GM13976 (cell line): ENCODE measurements at regions not wholly inside any gene's neighbourhood (a gene's known extent, or its start where the extent isn't known, plus 50 kb on each side); places are given as distances from the start of the nearest gene placed in this dataset.

Experiments
- DNase-seq: peaks from one replicate; pipeline ENCODE4 v3.0.0; 2012; ENCODE audit warnings: low spot score
- in situ Hi-C: fragments of 300-500 bp; cut with MboI; formaldehyde crosslinking; loops from one replicate; pipeline ENCODE4 v1.12.0; 2022; ENCODE audit warnings: low sequenced_read_pairs, mixed read lengths, inconsistent platforms; ENCODE audit not compliant: unreplicated experiment
- TF ChIP-seq, protein P1 (sequence below): IDR thresholded peaks from 2 replicates; pipeline ENCODE4 v1.5.1; 2012; ENCODE audit warnings: borderline replicate concordance, mild to moderate bottlenecking; ENCODE audit not compliant: insufficient read depth; ENCODE audit errors: extremely low read depth, missing control alignments, control extremely low read depth

GRCh38 chr5:165642366-165642765 lies 2136.9 kb downstream of the MAT2B start:
- in situ Hi-C loops: no loop called here
- no peak for DNase-seq
- TF ChIP-seq, protein P1, sequence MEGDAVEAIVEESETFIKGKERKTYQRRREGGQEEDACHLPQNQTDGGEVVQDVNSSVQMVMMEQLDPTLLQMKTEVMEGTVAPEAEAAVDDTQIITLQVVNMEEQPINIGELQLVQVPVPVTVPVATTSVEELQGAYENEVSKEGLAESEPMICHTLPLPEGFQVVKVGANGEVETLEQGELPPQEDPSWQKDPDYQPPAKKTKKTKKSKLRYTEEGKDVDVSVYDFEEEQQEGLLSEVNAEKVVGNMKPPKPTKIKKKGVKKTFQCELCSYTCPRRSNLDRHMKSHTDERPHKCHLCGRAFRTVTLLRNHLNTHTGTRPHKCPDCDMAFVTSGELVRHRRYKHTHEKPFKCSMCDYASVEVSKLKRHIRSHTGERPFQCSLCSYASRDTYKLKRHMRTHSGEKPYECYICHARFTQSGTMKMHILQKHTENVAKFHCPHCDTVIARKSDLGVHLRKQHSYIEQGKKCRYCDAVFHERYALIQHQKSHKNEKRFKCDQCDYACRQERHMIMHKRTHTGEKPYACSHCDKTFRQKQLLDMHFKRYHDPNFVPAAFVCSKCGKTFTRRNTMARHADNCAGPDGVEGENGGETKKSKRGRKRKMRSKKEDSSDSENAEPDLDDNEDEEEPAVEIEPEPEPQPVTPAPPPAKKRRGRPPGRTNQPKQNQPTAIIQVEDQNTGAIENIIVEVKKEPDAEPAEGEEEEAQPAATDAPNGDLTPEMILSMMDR: no peak

DNA sequence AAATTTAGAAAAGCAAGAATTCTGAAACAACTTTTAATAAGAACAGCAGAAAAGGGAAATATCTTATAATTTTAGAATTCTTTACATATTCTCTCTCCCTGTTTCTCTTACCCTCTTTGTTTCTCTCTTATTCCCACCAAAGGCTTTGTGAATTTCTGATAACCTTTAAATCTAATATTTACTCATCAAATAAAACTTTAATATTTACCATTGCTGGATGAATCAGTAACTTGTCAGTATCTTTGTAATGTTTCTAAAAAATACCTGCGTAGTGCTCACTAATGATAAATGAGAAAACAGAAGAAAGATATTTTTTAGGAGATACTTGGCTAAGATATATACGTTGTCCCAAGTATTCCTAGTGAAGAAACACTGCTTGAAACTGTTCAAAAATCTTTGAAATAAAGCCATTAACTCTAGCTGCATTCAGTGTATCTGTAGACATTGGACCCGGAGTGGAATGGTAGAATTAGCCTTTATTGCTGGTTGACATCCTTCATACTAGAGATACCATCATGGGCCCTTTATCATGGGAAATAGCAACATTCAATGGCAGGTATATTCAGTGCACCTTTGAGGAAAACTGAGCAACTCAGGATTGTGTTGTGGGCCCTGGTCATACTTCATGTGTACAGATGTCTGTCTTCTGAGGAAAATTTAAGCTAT lies 2160.4 kb downstream of the MAT2B start:
- TF ChIP-seq, protein P1: no peak
- DNase-seq: no peak
- in situ Hi-C loops: no loop called here

DNA sequence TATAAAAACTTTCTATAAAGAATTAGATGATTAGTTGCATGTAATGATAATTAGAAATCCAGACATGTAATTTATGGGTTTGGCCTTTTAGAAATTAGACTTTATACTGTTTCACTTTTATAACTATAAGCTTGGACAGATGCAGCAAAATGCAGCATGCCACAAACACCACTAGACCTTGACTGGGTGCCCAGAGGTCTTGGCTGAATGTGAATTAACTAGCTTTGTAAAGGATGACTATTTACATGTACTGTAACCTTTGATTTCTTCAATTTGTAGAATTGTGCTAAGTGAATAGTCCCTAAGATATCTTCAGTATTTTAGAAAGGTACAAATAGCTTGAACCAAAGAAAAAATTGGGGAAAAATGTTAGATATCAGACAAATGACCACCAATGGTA lies 2168.1 kb downstream of the MAT2B start:
- TF ChIP-seq, protein P1: no peak
- in situ Hi-C loops: no loop called here
- DNase-seq: no peak

GRCh38 chr5:165695796-165696195 lies 2190.4 kb downstream of the MAT2B start:
- no peak for DNase-seq
- TF ChIP-seq, protein P1: no peak
- in situ Hi-C loops: no loop called here

DNA sequence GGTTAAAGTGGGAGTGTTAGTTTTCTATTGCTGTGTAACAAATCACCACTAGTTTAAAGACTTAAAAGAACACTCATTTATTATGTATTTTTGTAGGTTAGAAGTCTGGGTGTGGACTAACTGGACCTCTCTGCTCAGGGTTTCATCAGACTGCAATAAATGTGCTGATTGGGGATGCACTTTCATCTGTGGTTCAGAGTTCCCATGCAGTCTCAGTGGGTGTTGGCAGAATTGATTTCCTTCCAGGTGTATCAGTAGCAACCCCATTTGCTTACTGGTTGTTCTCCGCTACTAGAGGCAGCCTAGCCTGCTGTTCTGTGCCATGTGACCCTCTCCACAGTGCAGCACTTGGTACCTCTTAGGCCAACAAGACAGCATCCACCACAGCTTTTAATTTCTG lies 2200.5 kb downstream of the MAT2B start:
- TF ChIP-seq, protein P1: no peak
- in situ Hi-C loops: no loop called here

GRCh38 chr5:165712011-165712410 lies 2206.6 kb downstream of the MAT2B start:
- TF ChIP-seq, protein P1: no peak
- DNase-seq: no peak
- in situ Hi-C loops: no loop called here

More for the DNA sequence above, 2200.5 kb downstream of the MAT2B start:
- DNase-seq: no peak
